ENCODE measurements at regions not wholly inside any gene's neighbourhood (a gene's known extent, or its start where the extent isn't known, plus 50 kb on each side); places are given as distances from the start of the nearest gene placed in this dataset.

GRCh38 chr10:30688456-30688855 is 58.9 kb upstream of the LYZL2 start:
- TF ChIP-seq TAF1 (IDR thresholded peaks at IDR 0.05; ENCODE audit: borderline replicate concordance, low read depth, low read length): no peak
- no peak for TF ChIP-seq POLR2AphosphoS5 (IDR thresholded peaks at IDR 0.05; ENCODE audit: low read depth, low read length)
